ENCODE measurements at regions not wholly inside any gene's neighbourhood (a gene's known extent, or its start where the extent isn't known, plus 50 kb on each side); places are given as distances from the start of the nearest gene placed in this dataset.

GRCh38 chr7:115352375-115352774 is 430.5 kb downstream of the MDFIC start:
- TF ChIP-seq CTCF (IDR thresholded peaks at IDR 0.05) (no peak), POLR2A (IDR thresholded peaks at IDR 0.05) (no peak)

All from heart left ventricle (tissue), 13 donors.